ENCODE measurements at regions not wholly inside any gene's neighbourhood (a gene's known extent, or its start where the extent isn't known, plus 50 kb on each side); places are given as distances from the start of the nearest gene placed in this dataset.
A peak's percentile ranks its signal among the peaks of the same experiment; 100 is the strongest.

GRCh38 chr2:38432820-38433606, 55.9 kb upstream of the ATL2 start:
- DNase-seq (ENCODE audit: low read depth in 1 of 2, low spot score in 1 of 2) (no peak), FAIRE-seq (no peak), ATAC-seq (peak; percentile 54 to 61; a peak in 5 of 6 replicates)
- TF ChIP-seq EP300 (IDR thresholded peaks at IDR 0.05) (0 out of 5 replicates have a peak, but pooled peaks of 1 of the 2 experiments have one; percentile 8), EHMT2 (IDR thresholded peaks at IDR 0.05; ENCODE audit: low read depth) (no peak), CEBPB (IDR thresholded peaks at IDR 0.05) (peak; percentile 24 to 51; a peak in 1 of 4 replicates)
- CTCF ChIA-PET, result interaction anchor here (0.7 to 1.4 kb wide), 5 partner anchors 13 to 292 kb away, joined by 3 to 6 read pairs (median 3); no protein-coding TSS in a partner anchor
- Histone ChIP-seq H3K4me3 (no peak overlapping the region), H3K4me2 (peak overlapping the region; percentile 34; the same call in 2 of the 3 replicates), H3K9me3 (no peaks in the 10 kb centered on the region), H3K4me1 (peaks cover 23% of the 10 kb centered on the region), H3K27ac (peak overlapping the region in 1 of 2 experiments; percentile 49; a peak in 3 of 6 replicates)
- POLR2A ChIA-PET, result no interaction called here
- WGBS (ENCODE audit: missing lambda C conversion rate), result 70% methylated on average over 8 of the region's 8 CpGs

DNA sequence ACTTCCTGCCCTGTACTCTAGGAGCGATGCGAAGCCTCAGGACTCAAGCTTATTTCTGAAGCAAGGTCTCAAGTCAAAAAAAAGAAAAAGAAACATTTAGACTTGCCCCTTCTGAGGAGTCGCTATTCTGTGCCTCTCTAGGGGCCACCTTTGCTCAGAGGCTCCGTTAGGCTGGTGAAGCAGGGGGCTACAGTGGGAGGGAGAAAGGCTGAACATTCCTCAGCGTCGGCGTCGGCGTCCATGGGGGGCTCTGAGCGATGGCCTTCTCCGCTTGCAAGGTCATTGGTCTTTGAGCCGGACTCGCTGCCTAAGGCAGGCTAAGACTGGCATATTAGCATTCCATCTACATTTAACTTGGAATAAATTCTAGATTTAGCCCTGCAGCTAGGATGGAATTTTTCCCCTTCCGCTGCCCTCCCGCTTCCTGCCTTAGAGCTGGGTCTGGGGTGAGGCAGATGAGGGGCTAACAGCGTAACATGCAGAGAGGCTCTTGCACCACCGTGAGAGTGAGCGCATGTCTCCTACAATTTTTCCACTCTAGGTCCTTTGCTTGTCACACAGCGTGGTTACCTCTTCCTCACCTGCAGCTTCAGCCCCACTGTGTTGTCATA, 53.6 kb upstream of the ATL2 start:
- H3K27ac ChIP-seq, result no peak overlapping the region
- no peak overlapping the region for H3K4me3 ChIP-seq
- POLR2A ChIA-PET, result no interaction called here
- WGBS (ENCODE audit: missing lambda C conversion rate), result 90% methylated on average over 19 of the region's 19 CpGs
- TF ChIP-seq EHF (CRISPR knock-in tag; IDR thresholded peaks at IDR 0.05) (no peak), EHMT2 (IDR thresholded peaks at IDR 0.05; ENCODE audit: low read depth) (no peak), NFE2L2 (conservative IDR thresholded peaks at IDR 0.05; ENCODE audit: low read length) (no peak), RARB (CRISPR knock-in tag; IDR thresholded peaks at IDR 0.05) (no peak), HDAC2 (IDR thresholded peaks at IDR 0.05) (no peak), TFCP2L1 (CRISPR knock-in tag; IDR thresholded peaks at IDR 0.05) (no peak), HOXB13 (CRISPR knock-in tag; IDR thresholded peaks at IDR 0.05; ENCODE audit: low read depth) (no peak), ZSCAN20 (CRISPR knock-in tag; IDR thresholded peaks at IDR 0.05) (no peak), KDM1A (IDR thresholded peaks at IDR 0.05; ENCODE audit: low read depth) (no peak), SMC3 (IDR thresholded peaks at IDR 0.05) (no peak), BCL3 (IDR thresholded peaks at IDR 0.05) (no peak), POLR2A (IDR thresholded peaks at IDR 0.05; ENCODE audit: low read length) (no peak), GATA3 (IDR thresholded peaks at IDR 0.05; ENCODE audit: borderline replicate concordance) (no peak), RNF2 (IDR thresholded peaks at IDR 0.05; ENCODE audit: borderline replicate concordance, low read depth) (no peak), ZNF302 (CRISPR knock-in tag; IDR thresholded peaks at IDR 0.05) (no peak), PHF8 (IDR thresholded peaks at IDR 0.05; ENCODE audit: borderline replicate concordance, low read depth) (no peak), HEYL (CRISPR knock-in tag; IDR thresholded peaks at IDR 0.05) (no peak)
- TF ChIP-seq, protein P1, sequence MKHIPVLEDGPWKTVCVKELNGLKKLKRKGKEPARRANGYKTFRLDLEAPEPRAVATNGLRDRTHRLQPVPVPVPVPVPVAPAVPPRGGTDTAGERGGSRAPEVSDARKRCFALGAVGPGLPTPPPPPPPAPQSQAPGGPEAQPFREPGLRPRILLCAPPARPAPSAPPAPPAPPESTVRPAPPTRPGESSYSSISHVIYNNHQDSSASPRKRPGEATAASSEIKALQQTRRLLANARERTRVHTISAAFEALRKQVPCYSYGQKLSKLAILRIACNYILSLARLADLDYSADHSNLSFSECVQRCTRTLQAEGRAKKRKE (CRISPR knock-in tag; IDR thresholded peaks at IDR 0.05; ENCODE audit: low read depth), result no peak
- TF ChIP-seq, protein P2, sequence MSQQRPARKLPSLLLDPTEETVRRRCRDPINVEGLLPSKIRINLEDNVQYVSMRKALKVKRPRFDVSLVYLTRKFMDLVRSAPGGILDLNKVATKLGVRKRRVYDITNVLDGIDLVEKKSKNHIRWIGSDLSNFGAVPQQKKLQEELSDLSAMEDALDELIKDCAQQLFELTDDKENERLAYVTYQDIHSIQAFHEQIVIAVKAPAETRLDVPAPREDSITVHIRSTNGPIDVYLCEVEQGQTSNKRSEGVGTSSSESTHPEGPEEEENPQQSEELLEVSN (IDR thresholded peaks at IDR 0.05; ENCODE audit: borderline replicate concordance, low read depth), result no peak
- no peak for ATAC-seq
- H3K4me1 ChIP-seq, result peaks cover 17% of the 10 kb centered on the region
- DNase-seq (ENCODE audit: low read depth in 1 of 2, low spot score in 1 of 2), result no peak
- FAIRE-seq, result no peak
- H3K9me3 ChIP-seq, result no peaks in the 10 kb centered on the region
- CTCF ChIA-PET, result interaction anchor here (0.6 to 3.3 kb wide), 5 partner anchors 12 to 1035 kb away, joined by 3 to 11 read pairs (median 3); no protein-coding TSS in a partner anchor
- H3K4me2 ChIP-seq, result no peak overlapping the region

Data from A549 (cell line).